MCF 10A (cell line): ENCODE measurements at regions not wholly inside any gene's neighbourhood (a gene's known extent, or its start where the extent isn't known, plus 50 kb on each side); places are given as distances from the start of the nearest gene placed in this dataset.

Source experiments
- BruUV-seq: library from RNA; stranded (reverse); fragments of 400-500 nt; replicated peaks from 2 replicates; lab custom pipeline; 2021; lab: Mats Ljungman, UMichigan
- CTCF ChIA-PET: fragments of 300-600 bp; sonication (Branson Sonifier 250); formaldehyde crosslinking; extraction: SDS; loops from one replicate; lab custom pipeline; 2021; ENCODE audit warnings: antibody characterized with exemption, inconsistent platforms; lab: Yijun Ruan, JAX
- POLR2A ChIA-PET: fragments of 300-600, 350-650 bp; sonication (Branson Sonifier 250); formaldehyde crosslinking; extraction: SDS; loops from one replicate; lab custom pipeline; 2020; ENCODE audit warnings: antibody characterized with exemption, inconsistent platforms; lab: Yijun Ruan, JAX
- DNase-seq: peaks from one replicate; pipeline ENCODE4 v3.0.0-alpha.2; 2018; ENCODE audit not compliant: unreplicated experiment
- H3K27ac Mint-ChIP-seq: one replicate; pipeline ENCODE4 v1.8.0; 2022; ENCODE audit warnings: mild to moderate bottlenecking, low read depth, mixed read lengths; ENCODE audit not compliant: unreplicated experiment
- H3K27me3 Mint-ChIP-seq: one replicate; pipeline ENCODE4 v1.8.0; 2022; ENCODE audit warnings: mixed read lengths; ENCODE audit not compliant: insufficient read depth, unreplicated experiment
- H3K36me3 Mint-ChIP-seq: one replicate; pipeline ENCODE4 v1.8.0; 2022; ENCODE audit warnings: mild to moderate bottlenecking, moderate library complexity, mixed read lengths; ENCODE audit not compliant: insufficient read depth, unreplicated experiment
- H3K4me1 Mint-ChIP-seq: one replicate; pipeline ENCODE4 v1.8.0; 2022; ENCODE audit warnings: mixed read lengths; ENCODE audit not compliant: insufficient read depth, unreplicated experiment
- H3K4me3 Mint-ChIP-seq: one replicate; pipeline ENCODE4 v1.8.0; 2022; ENCODE audit warnings: mild to moderate bottlenecking, moderate library complexity, mixed read lengths; ENCODE audit not compliant: unreplicated experiment
- H3K9me3 Mint-ChIP-seq: one replicate; pipeline ENCODE4 v1.8.0; 2022; ENCODE audit warnings: mixed read lengths; ENCODE audit not compliant: unreplicated experiment
- CTCF ChIP-seq: fragments of 200-600 bp; IDR thresholded peaks from one replicate; pipeline ENCODE4 v1.8.0; 2022; ENCODE audit warnings: antibody characterized with exemption, mild to moderate bottlenecking; ENCODE audit not compliant: unreplicated experiment
- intact Hi-C: fragments of 100-400 bp; cut with micrococcal nuclease; formaldehyde crosslinking; loops from 2 replicates; pipeline ENCODE4 v1.14.1; 2022

- no peak for TF ChIP-seq CTCF
- H3K27ac Mint-ChIP-seq = no peak overlapping the region
- POLR2A ChIA-PET = interaction anchor here (0.6 kb wide), 2 partner anchors 80 to 118 kb away, joined by 3 to 5 read pairs; no protein-coding TSS in a partner anchor
- no peaks in the 10 kb centered on the region for H3K36me3 Mint-ChIP-seq
- H3K9me3 Mint-ChIP-seq = no peaks in the 10 kb centered on the region
- H3K4me1 Mint-ChIP-seq = no peaks in the 10 kb centered on the region
- no TSS peak for BruUV-seq
- CTCF ChIA-PET = interaction anchor here (0.9 to 1.3 kb wide), 3 partner anchors 8 to 113 kb away, joined by 3 to 4 read pairs (median 3); no protein-coding TSS in a partner anchor
- intact Hi-C loops = loop anchor here (10.0 kb wide), 1 partner anchor 97 kb away; no protein-coding TSS in a partner anchor
- no peak overlapping the region for H3K4me3 Mint-ChIP-seq
- no peak for DNase-seq
- H3K27me3 Mint-ChIP-seq = no peaks in the 10 kb centered on the region
These were observed 141.7 kb downstream of the LACC1 start for GRCh38 chr13:44021422-44021821.

- ChIA-PET CTCF (no interaction called here), POLR2A (no interaction called here)
- no peaks in the 10 kb centered on the region for H3K36me3 Mint-ChIP-seq
- no peak overlapping the region for H3K27ac Mint-ChIP-seq
- TF ChIP-seq CTCF = no peak
- H3K4me3 Mint-ChIP-seq = no peak overlapping the region
- DNase-seq = peak; percentile 65
- BruUV-seq = no TSS peak
- H3K27me3 Mint-ChIP-seq = no peaks in the 10 kb centered on the region
- no peaks in the 10 kb centered on the region for H3K9me3 Mint-ChIP-seq
- intact Hi-C loops = loop anchor here (10.0 kb wide), 1 partner anchor 97 kb away; no protein-coding TSS in a partner anchor
- H3K4me1 Mint-ChIP-seq = no peaks in the 10 kb centered on the region
These were observed 142.5 kb downstream of the LACC1 start for GRCh38 chr13:44022196-44022595.

- ChIA-PET CTCF (interaction anchor here (0.8 kb wide), 1 partner anchor 116 kb away, joined by 4 read pairs; no protein-coding TSS in a partner anchor), POLR2A (interaction anchor here (0.6 kb wide), 2 partner anchors 34 to 420 kb away, joined by 3 to 4 read pairs; no protein-coding TSS in a partner anchor)
- no TSS peak for BruUV-seq
- no peak for DNase-seq
- intact Hi-C loops = loop anchor here (10.0 kb wide), 1 partner anchor 100 kb away; no protein-coding TSS in a partner anchor
- no peak overlapping the region for H3K27ac Mint-ChIP-seq
- H3K36me3 Mint-ChIP-seq = no peaks in the 10 kb centered on the region
- H3K27me3 Mint-ChIP-seq = no peaks in the 10 kb centered on the region
- no peaks in the 10 kb centered on the region for H3K9me3 Mint-ChIP-seq
- no peaks in the 10 kb centered on the region for H3K4me1 Mint-ChIP-seq
- no peak overlapping the region for H3K4me3 Mint-ChIP-seq
- no peak for TF ChIP-seq CTCF
These were observed 144.6 kb downstream of the LACC1 start for GRCh38 chr13:44024167-44024845.

GRCh38 chr13:44024846-44025195 lies 145.1 kb downstream of the LACC1 start:
- BruUV-seq = no TSS peak
- Mint-ChIP-seq H3K36me3 (no peaks in the 10 kb centered on the region), H3K4me3 (no peak overlapping the region), H3K9me3 (no peaks in the 10 kb centered on the region), H3K27ac (no peak overlapping the region), H3K27me3 (no peaks in the 10 kb centered on the region), H3K4me1 (no peaks in the 10 kb centered on the region)
- TF ChIP-seq CTCF = no peak
- ChIA-PET POLR2A (interaction anchor here (0.6 kb wide), 2 partner anchors 34 to 420 kb away, joined by 3 to 4 read pairs; no protein-coding TSS in a partner anchor), CTCF (interaction anchor here (0.8 kb wide), 1 partner anchor 117 kb away, joined by 4 read pairs; no protein-coding TSS in a partner anchor)
- intact Hi-C loops = loop anchor here (10.0 kb wide), 1 partner anchor 100 kb away; no protein-coding TSS in a partner anchor
- peak; percentile 43 for DNase-seq
